Epithelial cell of esophagus (primary cell): ENCODE measurements at regions not wholly inside any gene's neighbourhood (a gene's known extent, or its start where the extent isn't known, plus 50 kb on each side); places are given as distances from the start of the nearest gene placed in this dataset.

Experiments used
- DNase-seq: peaks from one replicate; pipeline ENCODE4 v3.0.0; 2010; ENCODE audit warnings: low read depth
- H3K4me3 ChIP-seq: 2 replicates; pipeline ENCODE4 v1.5.1; 2011; ENCODE audit warnings: mild to moderate bottlenecking, low read length, control low read depth
- TF ChIP-seq, protein P1 (sequence below): IDR thresholded peaks from 2 replicates; pipeline ENCODE4 v1.5.1; 2011; ENCODE audit warnings: low read depth, mild to moderate bottlenecking, low read length, control low read depth, inconsistent platforms; ENCODE audit not compliant: insufficient read depth; ENCODE audit errors: missing control alignments

DNA sequence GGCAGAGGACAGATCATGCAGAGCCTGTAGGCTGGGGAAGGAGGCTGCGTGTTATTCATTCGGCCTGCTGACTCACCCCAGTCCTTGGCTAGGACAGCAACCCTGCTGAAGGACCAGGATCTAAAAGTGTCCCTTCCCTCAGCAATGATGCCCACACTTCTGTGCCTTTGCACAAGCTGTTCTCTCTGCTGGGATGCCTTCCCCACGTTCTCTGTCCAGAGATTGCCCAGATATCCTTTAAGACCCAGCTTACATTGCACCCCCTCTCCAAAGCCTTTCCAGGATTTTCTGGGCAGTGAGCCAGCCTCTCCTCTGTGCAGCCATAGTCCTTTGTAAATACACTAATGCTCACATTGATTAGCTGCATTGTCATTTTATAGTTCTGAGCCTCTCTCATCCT is 99.3 kb upstream of the CHD6 start:
- DNase-seq = no peak
- TF ChIP-seq, protein P1, sequence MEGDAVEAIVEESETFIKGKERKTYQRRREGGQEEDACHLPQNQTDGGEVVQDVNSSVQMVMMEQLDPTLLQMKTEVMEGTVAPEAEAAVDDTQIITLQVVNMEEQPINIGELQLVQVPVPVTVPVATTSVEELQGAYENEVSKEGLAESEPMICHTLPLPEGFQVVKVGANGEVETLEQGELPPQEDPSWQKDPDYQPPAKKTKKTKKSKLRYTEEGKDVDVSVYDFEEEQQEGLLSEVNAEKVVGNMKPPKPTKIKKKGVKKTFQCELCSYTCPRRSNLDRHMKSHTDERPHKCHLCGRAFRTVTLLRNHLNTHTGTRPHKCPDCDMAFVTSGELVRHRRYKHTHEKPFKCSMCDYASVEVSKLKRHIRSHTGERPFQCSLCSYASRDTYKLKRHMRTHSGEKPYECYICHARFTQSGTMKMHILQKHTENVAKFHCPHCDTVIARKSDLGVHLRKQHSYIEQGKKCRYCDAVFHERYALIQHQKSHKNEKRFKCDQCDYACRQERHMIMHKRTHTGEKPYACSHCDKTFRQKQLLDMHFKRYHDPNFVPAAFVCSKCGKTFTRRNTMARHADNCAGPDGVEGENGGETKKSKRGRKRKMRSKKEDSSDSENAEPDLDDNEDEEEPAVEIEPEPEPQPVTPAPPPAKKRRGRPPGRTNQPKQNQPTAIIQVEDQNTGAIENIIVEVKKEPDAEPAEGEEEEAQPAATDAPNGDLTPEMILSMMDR = no peak
- no peak overlapping the region for H3K4me3 ChIP-seq

DNA sequence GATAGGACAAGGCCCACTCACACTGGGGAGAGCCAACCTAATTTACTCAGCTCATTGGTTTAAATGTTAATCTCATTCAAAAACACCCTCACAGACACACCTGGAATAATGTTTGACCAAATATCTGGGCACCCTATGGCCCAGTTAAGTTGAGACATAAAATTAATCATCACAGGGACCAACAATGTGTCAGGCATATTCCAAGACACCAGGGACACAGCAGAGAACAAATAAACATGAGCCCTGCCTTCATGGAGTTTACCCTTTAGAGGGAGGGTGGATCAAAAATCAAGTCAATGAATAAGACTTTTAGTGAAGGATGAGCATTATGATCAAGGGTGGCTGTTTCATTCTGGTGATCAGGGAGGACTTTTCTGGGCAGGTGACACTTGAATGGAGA is 98.7 kb upstream of the CHD6 start:
- TF ChIP-seq, protein P1 = no peak
- DNase-seq = no peak
- H3K4me3 ChIP-seq = no peak overlapping the region

DNA sequence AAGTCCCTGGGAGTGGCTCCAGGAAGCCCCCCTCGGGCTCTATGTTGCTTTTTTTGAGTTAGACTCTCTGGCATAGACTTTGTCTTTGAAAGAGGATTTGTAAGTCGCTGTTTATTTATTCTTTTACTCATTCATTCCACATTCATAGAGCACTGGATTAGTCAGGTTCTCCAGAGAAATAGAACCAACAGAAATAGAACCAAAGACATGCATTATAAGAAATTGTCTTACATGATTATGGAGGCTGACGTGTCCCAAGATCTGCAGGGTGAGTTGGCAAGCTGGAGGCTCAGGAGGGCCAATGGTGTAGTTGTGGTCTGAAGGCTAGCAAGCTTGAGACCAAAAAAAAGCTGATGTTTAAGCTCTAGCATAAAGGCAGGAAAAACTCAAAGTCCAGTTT is 98.3 kb upstream of the CHD6 start:
- TF ChIP-seq, protein P1 = no peak
- DNase-seq = peak; percentile 18
- no peak overlapping the region for H3K4me3 ChIP-seq

DNA sequence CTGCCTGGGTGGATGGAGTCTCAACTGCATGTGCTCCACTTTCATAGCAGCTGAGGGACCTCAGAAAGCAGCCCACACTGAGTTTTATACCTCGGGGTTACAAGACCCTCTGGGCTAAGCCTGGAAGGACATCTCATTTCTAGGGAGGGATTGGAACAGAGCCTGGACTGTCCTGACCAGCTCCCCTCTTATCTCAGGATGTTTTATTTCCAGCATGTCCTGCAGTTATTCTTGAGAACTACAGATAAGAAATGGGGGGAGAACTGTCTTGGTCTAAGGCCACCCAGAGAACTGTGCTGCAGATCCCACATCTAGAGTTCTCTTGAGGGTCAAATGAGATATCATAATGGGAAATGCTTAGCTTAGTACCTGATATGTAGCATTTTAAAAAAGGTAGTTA is 97.3 kb upstream of the CHD6 start:
- no peak for DNase-seq
- no peak overlapping the region for H3K4me3 ChIP-seq
- TF ChIP-seq, protein P1 = no peak

DNA sequence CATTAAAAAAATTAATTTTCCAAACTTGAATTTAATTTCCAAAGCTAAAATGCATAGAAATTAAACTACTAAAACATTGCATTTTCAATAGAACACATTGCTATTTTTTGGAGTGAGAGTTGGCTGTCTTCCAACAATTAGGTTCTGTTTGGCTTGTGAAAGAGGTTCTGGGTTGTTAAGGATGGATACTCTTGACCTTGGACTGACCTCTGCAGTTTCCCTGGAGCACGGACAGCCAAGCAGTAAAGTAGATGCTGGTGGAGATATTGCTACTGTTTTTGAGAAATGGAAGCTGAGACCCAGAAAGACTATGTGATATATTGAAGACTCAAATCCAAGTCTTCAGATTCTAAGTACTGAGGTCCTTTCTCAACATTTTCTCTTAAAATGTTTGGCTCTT is 95.9 kb upstream of the CHD6 start:
- H3K4me3 ChIP-seq = no peak overlapping the region
- TF ChIP-seq, protein P1 = no peak

DNA sequence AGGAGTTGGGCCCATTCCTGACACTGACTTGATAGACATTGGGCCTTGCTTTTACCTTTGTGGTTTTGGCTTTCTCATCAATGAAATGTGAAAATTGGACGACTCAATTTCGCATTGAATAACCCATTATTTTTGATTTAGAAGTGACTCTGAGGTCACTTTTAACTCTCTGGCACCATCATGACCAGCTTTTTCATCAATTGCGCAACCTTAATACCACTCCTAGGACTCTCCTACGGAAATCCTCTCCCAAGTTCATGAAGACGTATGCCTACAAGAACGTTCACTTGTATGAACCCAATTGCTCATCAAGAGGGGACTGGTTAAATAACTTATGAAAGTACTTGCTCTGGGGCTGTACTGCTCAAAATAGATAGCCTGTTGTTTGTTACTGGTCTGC is 86.7 kb upstream of the CHD6 start:
- H3K4me3 ChIP-seq = no peak overlapping the region
- DNase-seq = no peak
- TF ChIP-seq, protein P1 = no peak

More for the DNA sequence above, 95.9 kb upstream of the CHD6 start:
- DNase-seq = no peak

DNA sequence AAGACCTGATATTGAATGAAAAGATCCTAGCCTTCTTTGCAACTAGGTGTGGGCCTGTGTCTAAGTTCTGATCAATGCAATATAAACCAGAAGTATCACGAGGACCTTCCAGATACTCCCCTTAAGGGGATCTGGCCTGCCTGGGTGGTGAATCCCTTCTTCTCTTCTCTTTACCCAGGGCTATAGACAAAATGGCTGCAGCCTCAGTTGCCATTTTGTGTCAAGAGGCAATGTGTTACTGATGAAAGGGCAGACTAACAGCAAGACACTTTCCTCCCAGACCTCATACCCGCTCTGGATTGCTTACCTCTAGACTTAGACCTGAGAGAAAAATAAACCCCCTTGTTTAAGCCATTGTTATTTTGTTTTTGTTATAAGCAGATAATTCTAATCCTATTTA is 84.5 kb upstream of the CHD6 start:
- TF ChIP-seq, protein P1 = no peak
- no peak overlapping the region for H3K4me3 ChIP-seq
- DNase-seq = no peak
